HG02610 (cell line): ENCODE measurements at regions not wholly inside any gene's neighbourhood (a gene's known extent, or its start where the extent isn't known, plus 50 kb on each side); places are given as distances from the start of the nearest gene placed in this dataset.
"Not testable (repeated sequence)": the region's sequence is repeated elsewhere in the genome, so short reads cannot be mapped to it uniquely, and the experiment has no call there.

Experiments used
- ATAC-seq: cut with Tn5 transposase; IDR thresholded peaks from one replicate; pipeline ENCODE4 v1.9.1; 2021; ENCODE audit warnings: mild to moderate bottlenecking, moderate library complexity; ENCODE audit not compliant: unreplicated experiment

DNA sequence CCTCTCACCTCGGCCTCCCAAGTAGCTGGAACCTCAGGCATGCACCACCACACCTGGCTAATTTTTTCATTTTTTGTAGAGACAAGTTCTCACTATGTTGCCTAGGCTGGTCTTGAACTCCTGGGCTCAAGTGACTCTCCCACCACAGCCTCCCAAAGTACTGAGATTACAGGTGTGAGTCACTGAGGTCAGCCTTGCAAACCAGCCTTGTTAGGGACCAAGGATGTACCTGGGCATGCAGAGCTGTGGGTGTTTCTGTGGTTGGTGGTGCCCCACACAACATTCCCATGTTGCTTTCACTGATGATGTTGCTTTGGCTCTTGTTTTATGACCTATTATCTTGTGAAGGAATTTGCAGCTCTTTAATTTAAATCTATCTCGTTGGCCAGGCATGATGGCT lies 54.8 kb downstream of the OTUD1 start:
- ATAC-seq: no peak

DNA sequence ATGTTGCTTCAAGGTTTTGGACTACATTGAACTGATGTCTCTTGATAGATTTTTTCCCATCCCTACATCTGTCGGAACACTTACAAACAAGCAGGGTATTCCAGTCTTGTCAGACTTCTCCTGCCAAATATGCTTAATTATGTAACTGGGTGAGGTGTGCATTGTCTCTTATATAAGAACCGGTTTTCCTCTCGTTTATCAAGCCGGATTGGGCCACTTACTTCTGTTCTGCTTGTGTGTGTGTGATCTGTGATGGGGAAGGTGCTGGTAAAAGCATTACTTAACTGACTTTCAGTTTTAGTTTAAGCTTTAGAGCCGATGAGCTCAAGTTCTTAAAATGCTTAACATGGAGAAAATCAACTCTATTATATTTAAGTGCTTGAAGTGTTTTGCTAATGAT lies 57.9 kb downstream of the OTUD1 start:
- no peak for ATAC-seq

DNA sequence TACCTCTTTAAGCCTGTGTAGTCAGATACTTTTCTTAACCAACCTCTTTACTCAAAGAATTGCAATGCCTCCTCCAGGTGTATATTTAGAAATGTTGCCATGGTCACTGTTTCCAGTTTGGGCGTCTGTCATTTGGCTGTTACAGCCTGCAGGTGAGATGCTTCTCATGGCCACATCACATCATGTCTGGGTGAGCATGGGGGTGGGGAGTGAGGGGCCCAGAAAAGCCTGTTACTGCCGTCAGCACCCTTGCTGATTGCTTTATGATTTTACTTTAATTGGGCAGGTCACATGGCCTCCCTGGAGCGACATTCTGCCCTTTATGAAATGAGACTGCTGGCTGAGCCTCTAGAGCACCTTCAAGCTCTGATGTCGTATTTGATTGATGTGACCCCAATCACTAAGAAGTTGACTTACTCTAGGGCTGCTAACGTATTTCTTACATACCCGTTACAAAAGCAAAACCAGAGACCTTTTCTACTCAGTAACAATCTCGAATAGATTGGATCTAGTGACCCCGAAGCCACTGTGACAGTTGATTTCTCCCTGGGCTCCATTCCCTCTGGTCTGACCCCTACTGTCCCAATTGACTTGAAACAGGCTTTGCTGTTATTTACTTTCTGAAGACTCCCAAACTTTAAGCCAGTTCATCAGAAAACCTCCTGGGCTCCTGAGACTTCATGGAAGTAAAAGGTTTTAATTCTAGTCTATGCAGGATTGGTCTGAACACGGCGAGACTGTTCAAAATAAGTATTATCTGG lies 60.7 kb downstream of the OTUD1 start:
- no peak for ATAC-seq

DNA sequence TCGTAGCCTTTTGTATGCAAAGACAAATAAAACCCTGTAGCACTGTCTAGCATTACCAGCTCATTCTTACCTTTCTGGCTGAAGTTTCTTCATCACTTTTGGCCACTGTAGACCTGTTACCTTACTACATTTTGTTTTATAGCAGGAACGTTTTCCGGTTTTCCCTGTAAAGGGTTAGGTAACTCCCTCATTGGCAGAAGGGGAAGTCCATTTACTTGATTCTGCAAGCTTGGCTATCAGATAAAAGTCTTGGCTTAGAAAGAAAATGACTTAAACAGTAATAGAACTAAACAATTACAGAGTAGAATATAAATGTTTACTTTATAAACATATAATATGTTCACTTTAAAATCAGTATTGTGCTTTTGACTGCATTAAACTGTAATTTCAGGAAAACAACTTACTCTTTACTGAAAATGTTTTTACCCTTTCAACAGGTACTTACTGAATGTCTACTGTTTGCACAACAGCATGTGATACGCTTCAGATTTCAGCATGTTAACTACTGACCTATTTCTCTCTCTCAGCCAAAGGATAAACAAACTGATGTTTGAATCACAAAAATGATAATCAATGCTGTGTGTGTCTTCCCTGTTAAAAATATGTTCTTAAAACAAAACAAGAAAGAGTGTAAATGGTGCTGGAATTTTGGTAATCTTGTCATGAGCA lies 67.1 kb downstream of the OTUD1 start:
- no peak for ATAC-seq

GRCh38 chr10:23512355-23513058 lies 73.6 kb downstream of the OTUD1 start:
- ATAC-seq: no peak

DNA sequence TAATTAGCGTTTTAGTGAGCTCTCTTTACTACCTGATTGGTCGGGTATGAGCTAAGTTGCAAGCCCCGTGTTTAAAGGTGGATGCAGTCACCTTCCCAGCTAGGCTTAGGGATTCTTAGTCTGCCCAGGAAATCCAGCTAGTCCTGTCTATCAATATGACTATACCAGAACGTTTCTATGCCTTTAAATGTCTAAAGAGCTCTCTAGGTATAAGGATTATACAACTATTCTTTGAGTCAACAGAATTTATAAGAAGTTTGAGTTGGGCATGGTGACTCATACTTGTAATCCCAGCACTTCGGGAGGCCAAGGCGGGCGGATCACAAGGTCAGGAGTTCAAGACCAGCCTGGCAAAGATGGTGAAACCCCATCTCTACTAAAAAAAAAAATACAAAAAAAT lies 74.7 kb downstream of the OTUD1 start:
- not testable (repeated sequence) for ATAC-seq

- no peak for ATAC-seq
These were observed 75.4 kb downstream of the OTUD1 start for GRCh38 chr10:23514321-23514720.

- ATAC-seq: no peak
These were observed 77.7 kb downstream of the OTUD1 start for GRCh38 chr10:23516530-23516929.

DNA sequence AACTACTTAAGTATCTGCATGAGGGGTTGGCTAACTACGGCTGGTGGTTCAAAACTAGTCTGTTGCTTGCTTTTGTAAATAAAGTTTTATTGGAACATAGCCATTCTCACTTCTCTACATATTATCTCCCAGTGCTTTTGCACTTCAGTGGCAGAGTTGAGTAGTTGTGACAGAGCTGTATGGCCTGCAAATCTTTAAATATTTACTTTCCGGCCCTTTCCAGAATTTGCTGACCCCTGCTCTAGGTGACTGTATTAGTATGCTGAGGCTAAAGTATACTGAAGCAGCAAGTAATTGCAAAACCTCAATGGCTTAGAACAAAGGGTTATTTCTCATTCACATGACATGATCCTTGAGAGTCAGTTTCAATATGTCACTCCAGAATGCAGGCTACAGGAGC lies 78.3 kb downstream of the OTUD1 start:
- no peak for ATAC-seq

GRCh38 chr10:23521735-23522134 lies 82.9 kb downstream of the OTUD1 start:
- ATAC-seq: no peak

- no peak for ATAC-seq
These were observed 83.5 kb downstream of the OTUD1 start for GRCh38 chr10:23522345-23522744.

- no peak for ATAC-seq
These were observed 84.4 kb downstream of the OTUD1 start for GRCh38 chr10:23523251-23523650.

DNA sequence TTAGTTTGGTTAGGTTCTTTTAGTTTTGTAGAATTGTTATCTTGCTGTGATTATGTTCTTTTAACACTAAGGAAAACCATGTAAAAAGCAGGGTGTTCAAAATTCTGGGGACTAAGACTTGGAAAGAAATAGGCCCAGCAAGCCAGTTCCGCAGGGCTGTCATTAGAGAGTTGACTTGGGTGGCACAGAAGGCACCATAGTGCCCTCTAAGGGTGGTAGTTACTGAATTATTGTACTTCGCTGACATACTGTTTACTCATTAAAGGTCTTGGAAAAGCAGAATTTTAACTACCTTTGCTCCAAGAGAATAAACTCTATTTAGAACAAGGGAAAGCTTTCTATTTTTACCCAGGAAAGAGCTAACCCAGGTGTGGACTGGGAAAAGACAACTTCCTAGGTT lies 86.5 kb downstream of the OTUD1 start:
- no peak for ATAC-seq

GRCh38 chr10:23528419-23528818 lies 89.5 kb downstream of the OTUD1 start:
- ATAC-seq: no peak

GRCh38 chr10:23529625-23530024 lies 90.8 kb downstream of the OTUD1 start:
- no peak for ATAC-seq

DNA sequence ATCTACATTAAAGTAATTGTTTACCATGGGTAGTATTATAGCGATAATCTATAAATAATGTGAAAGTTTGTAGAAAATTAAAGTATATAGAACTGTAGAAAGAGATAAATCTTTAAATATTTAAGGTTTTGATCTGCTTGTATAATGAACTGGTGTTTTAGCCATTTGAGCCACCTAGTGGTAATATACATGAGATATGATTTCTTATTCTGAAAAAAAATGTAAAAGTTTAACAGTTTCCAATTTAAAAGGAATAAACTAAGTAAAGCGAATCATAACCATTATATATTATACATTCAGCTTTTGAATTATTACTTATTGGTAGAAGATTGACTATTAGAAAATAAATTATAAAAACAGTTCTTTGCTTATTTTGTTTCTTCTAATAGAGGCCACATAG lies 91.2 kb downstream of the OTUD1 start:
- ATAC-seq: no peak

GRCh38 chr10:23533212-23533611 lies 94.3 kb downstream of the OTUD1 start:
- no peak for ATAC-seq

DNA sequence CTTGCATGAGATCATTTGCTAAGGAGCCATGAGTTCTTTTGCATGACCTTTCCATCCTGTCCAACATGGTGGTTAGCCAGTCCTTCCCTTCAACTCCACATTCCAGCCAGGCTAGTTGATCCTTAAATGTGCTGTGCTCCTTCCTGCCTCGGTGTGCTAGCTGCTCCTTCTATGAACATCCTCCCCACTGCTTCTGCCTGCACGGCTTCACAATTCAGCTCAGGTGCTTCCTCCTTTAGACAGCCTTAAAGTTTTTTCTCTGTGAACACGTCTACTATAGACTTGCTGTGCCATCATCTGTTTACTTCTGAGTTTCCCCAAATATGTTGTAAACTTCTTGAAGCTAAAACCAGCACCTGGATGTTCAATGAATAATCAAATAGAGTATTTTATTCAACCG lies 95.5 kb downstream of the OTUD1 start:
- ATAC-seq: no peak

GRCh38 chr10:23534761-23535160 lies 95.9 kb downstream of the OTUD1 start:
- no peak for ATAC-seq

GRCh38 chr10:23535381-23535780 lies 96.5 kb downstream of the OTUD1 start:
- no peak for ATAC-seq

GRCh38 chr10:23538968-23539367 lies 100.1 kb downstream of the OTUD1 start:
- no peak for ATAC-seq

GRCh38 chr10:23540401-23541030 lies 101.6 kb downstream of the OTUD1 start:
- no peak for ATAC-seq
